CD4-positive, CD25-positive, alpha-beta regulatory T cell (primary cell): ENCODE measurements at regions not wholly inside any gene's neighbourhood (a gene's known extent, or its start where the extent isn't known, plus 50 kb on each side); places are given as distances from the start of the nearest gene placed in this dataset.

Experiments
- ATAC-seq, 2 donors: fragments of 150-1000 bp; cut with Tn5 transposase; one replicate each; pipeline ENCODE4 v1.10.0; 2021; ENCODE audit warnings: low read depth in 2 of 2, moderate number of reproducible peaks in 2 of 2, moderate library complexity in 1 of 2
- DNase-seq, 3 donors: peaks; one replicate each; pipeline versions ENCODE4 v3.0.0 to v3.0.0-alpha.2; 2012 to 2022; ENCODE audit warnings: mixed read lengths in 1 of 3
- H3K27ac ChIP-seq: one replicate; pipeline ENCODE4 v1.7.0; 2013; ENCODE audit warnings: mild to moderate bottlenecking, low read length; ENCODE audit not compliant: insufficient read depth, poor library complexity, severe bottlenecking
- H3K27me3 ChIP-seq: one replicate; pipeline ENCODE4 v1.7.0; 2013; ENCODE audit warnings: low read length; ENCODE audit not compliant: control insufficient read depth, insufficient read depth
- H3K36me3 ChIP-seq: one replicate; pipeline ENCODE4 v1.7.0; 2013; ENCODE audit warnings: mild to moderate bottlenecking, low read length, moderate library complexity; ENCODE audit not compliant: control insufficient read depth, insufficient read depth
- H3K4me1 ChIP-seq: 2 replicates; pipeline ENCODE4 v1.7.0; 2013; ENCODE audit warnings: mild to moderate bottlenecking, low read length; ENCODE audit not compliant: insufficient read depth, control insufficient read depth, poor library complexity, severe bottlenecking
- H3K4me3 ChIP-seq: one replicate; pipeline ENCODE4 v1.7.0; 2013; ENCODE audit warnings: low read depth, mild to moderate bottlenecking, low read length, moderate library complexity
- H3K9me3 ChIP-seq, 2 experiments: 1 replicate in 1 of 2; 2 replicates in 1 of 2; pipeline ENCODE4 v1.7.0; 2013; ENCODE audit warnings: low read length in 2 of 2, mild to moderate bottlenecking in 1 of 2, moderate library complexity in 1 of 2; ENCODE audit not compliant: control insufficient read depth in 2 of 2
- H3K27ac Mint-ChIP-seq, 3 donors: one replicate each; pipeline ENCODE4 v1.8.0; 2020 to 2022; ENCODE audit warnings: mild to moderate bottlenecking in 3 of 3, mixed read lengths in 3 of 3, moderate library complexity in 2 of 3
- H3K27me3 Mint-ChIP-seq: one replicate; pipeline ENCODE4 v1.8.0; 2022; ENCODE audit warnings: mild to moderate bottlenecking, mixed read lengths
- H3K36me3 Mint-ChIP-seq: one replicate; pipeline ENCODE4 v1.8.0; 2020; ENCODE audit warnings: mixed read lengths
- H3K4me1 Mint-ChIP-seq, 4 donors: one replicate each; pipeline ENCODE4 v1.8.0; 2020 to 2022; ENCODE audit warnings: mixed read lengths in 4 of 4, mild to moderate bottlenecking in 1 of 4
- H3K4me3 Mint-ChIP-seq, 4 donors: one replicate each; pipeline ENCODE4 v1.8.0; 2020 to 2022; ENCODE audit warnings: mild to moderate bottlenecking in 4 of 4, mixed read lengths in 4 of 4, moderate library complexity in 3 of 4
- H3K9me3 Mint-ChIP-seq, 7 donors: one replicate each; pipeline ENCODE4 v1.8.0; 2020 to 2022; ENCODE audit warnings: mixed read lengths in 7 of 7, mild to moderate bottlenecking in 3 of 7, moderate library complexity in 2 of 7

DNA sequence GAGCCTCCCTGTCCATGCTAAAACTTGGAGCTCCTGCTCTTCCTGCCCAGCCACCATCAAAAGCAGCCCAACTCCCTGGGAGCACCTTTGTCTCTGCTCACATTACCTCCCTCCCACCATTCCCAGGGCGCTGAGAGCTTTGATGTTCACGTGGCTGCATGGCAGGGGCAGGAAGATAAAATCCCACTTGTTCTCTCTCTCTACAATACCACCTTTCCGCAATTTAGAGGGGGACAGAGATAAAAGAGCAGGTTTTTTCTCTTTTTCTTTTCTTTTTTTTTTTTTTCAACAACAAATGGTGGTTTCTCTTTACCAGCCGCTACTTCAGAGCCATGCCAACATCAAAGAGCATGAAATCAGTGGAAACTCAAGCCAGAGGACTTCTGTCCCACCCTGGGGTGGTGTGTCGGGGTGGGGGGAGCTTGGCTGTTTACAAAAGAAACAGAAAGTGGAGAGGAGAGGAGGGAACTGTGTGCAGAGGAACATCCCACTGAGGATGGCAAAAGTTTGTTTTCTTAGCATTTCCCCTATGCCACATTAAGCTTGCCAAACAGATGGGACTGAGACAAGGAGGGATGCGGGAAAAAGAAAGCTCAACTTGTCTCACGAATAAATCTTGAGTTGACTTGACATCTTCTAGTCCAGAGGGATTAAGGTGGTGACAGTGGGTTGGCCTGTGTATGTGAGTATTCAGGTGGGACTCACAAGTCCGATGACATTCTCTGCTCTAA is 103.7 kb upstream of the NUDT4 start:
- DNase-seq = no peak
- Mint-ChIP-seq H3K4me1 (peaks cover 0 to 2% (median 0%) of the 10 kb centered on the region in 4 donors), H3K27me3 (no peaks in the 10 kb centered on the region), H3K27ac (peak overlapping the region in 1 of 3 donors; percentile 28), H3K9me3 (peaks cover 0 to 8% (median 1%) of the 10 kb centered on the region in 7 donors), H3K4me3 (no peak overlapping the region), H3K36me3 (no peaks in the 10 kb centered on the region)
- ATAC-seq = no peak
- H3K36me3 ChIP-seq = no peaks in the 10 kb centered on the region
- no peak overlapping the region for H3K4me3 ChIP-seq
- no peaks in the 10 kb centered on the region for H3K27me3 ChIP-seq
- no peak overlapping the region for H3K27ac ChIP-seq
- no peaks in the 10 kb centered on the region for H3K4me1 ChIP-seq
- no peaks in the 10 kb centered on the region for H3K9me3 ChIP-seq

GRCh38 chr12:93274937-93275336 is 102.8 kb upstream of the NUDT4 start:
- Mint-ChIP-seq H3K9me3 (peaks cover 0 to 8% (median 1%) of the 10 kb centered on the region in 7 donors), H3K36me3 (no peaks in the 10 kb centered on the region), H3K4me3 (no peak overlapping the region), H3K27ac (no peak overlapping the region), H3K27me3 (peaks cover 3% of the 10 kb centered on the region), H3K4me1 (peaks cover 0 to 2% (median 0%) of the 10 kb centered on the region in 4 donors)
- Histone ChIP-seq H3K9me3 (no peaks in the 10 kb centered on the region), H3K4me3 (no peak overlapping the region), H3K27me3 (no peaks in the 10 kb centered on the region), H3K36me3 (no peaks in the 10 kb centered on the region), H3K4me1 (no peaks in the 10 kb centered on the region), H3K27ac (no peak overlapping the region)
- DNase-seq (no peak), ATAC-seq (no peak)

DNA sequence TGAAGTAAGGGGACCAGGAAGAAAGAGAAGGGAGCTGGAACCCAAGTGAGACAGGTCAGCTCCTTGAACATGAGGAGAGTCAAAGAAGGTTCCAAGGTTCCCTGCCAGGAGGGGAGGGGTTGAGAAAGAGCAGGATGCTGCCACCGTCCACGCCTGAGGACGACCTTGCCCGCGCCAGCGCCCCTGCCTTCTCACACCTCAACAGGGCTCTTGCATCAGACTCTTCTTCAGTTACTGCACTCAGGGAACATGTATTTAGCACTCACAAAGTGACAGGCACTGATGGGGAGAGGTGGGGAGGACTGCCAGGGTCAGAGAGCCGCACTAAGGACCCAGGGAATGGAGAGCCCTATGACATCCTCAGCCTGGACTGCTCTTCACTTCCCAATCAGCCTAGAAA is 102.1 kb upstream of the NUDT4 start:
- Mint-ChIP-seq H3K36me3 (no peaks in the 10 kb centered on the region), H3K4me3 (no peak overlapping the region), H3K4me1 (peaks cover 0 to 2% (median 0%) of the 10 kb centered on the region in 4 donors), H3K27ac (no peak overlapping the region), H3K9me3 (peaks cover 0 to 8% (median 1%) of the 10 kb centered on the region in 7 donors), H3K27me3 (peaks cover 6% of the 10 kb centered on the region)
- Histone ChIP-seq H3K9me3 (no peaks in the 10 kb centered on the region), H3K27me3 (no peaks in the 10 kb centered on the region), H3K27ac (no peak overlapping the region), H3K36me3 (no peaks in the 10 kb centered on the region), H3K4me3 (no peak overlapping the region), H3K4me1 (no peaks in the 10 kb centered on the region)
- DNase-seq (no peak), ATAC-seq (no peak)

DNA sequence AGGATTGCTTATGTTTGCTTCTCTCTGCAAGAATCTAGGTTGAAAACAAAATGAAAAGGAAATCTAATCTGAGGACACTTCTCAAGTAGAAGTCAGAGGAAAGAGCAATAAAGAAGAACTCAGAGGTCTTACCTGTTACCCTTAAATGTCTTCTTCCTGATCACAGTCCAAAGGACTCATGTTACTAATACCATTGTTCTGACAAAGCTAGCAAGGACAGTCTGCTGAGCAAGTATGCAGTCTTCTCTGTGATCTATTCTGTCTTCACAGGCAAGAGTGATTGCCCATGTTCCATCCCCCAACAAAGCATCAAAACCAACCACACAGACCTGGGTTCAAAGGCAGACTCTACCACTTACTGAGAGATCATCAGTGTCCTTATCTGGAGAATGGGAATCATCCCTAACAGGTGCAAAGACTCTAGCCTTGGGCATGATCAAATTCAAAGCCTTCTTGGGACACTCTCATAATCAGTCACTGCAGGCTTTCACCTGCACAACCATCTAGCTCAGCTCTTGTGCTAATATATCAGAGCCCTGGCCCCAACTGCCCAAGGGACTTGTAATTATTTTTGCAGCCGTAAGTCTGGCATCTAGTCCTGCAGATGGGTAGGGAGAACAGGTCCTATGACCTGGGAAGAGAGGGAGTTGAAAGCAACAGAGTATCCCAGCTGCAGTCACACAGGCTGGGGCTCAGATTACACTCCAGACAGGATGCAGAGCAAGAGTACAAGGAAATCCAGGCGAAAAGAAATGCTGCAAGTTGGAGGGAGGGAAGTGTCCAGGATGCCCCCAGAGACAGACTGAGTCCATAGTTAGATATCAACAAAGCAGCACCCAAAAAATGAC is 97.9 kb upstream of the NUDT4 start:
- H3K36me3 Mint-ChIP-seq = no peaks in the 10 kb centered on the region
- H3K27me3 ChIP-seq = no peaks in the 10 kb centered on the region
- H3K36me3 ChIP-seq = no peaks in the 10 kb centered on the region
- DNase-seq = no peak
- peaks cover 0 to 2% (median 0%) of the 10 kb centered on the region in 7 donors for H3K9me3 Mint-ChIP-seq
- H3K4me1 Mint-ChIP-seq = no peaks in the 10 kb centered on the region
- no peak overlapping the region for H3K27ac ChIP-seq
- peaks cover 8% of the 10 kb centered on the region for H3K27me3 Mint-ChIP-seq
- H3K4me3 Mint-ChIP-seq = no peak overlapping the region
- ATAC-seq = no peak
- peak overlapping the region in 1 of 3 donors; percentile 44 for H3K27ac Mint-ChIP-seq
- H3K9me3 ChIP-seq = no peaks in the 10 kb centered on the region
- H3K4me1 ChIP-seq = no peaks in the 10 kb centered on the region
- H3K4me3 ChIP-seq = no peak overlapping the region

GRCh38 chr12:93287149-93287548 is 90.6 kb upstream of the NUDT4 start:
- no peak overlapping the region for H3K27ac Mint-ChIP-seq
- H3K4me1 Mint-ChIP-seq = peaks cover 0 to 6% (median 0%) of the 10 kb centered on the region in 4 donors
- no peak for DNase-seq
- H3K36me3 ChIP-seq = no peaks in the 10 kb centered on the region
- H3K9me3 Mint-ChIP-seq = peaks cover 0 to 4% (median 0%) of the 10 kb centered on the region in 7 donors
- H3K27ac ChIP-seq = no peak overlapping the region
- H3K27me3 Mint-ChIP-seq = no peaks in the 10 kb centered on the region
- ATAC-seq = no peak
- H3K4me1 ChIP-seq = no peaks in the 10 kb centered on the region
- no peak overlapping the region for H3K4me3 ChIP-seq
- no peaks in the 10 kb centered on the region for H3K9me3 ChIP-seq
- H3K36me3 Mint-ChIP-seq = no peaks in the 10 kb centered on the region
- no peaks in the 10 kb centered on the region for H3K27me3 ChIP-seq
- H3K4me3 Mint-ChIP-seq = no peak overlapping the region

DNA sequence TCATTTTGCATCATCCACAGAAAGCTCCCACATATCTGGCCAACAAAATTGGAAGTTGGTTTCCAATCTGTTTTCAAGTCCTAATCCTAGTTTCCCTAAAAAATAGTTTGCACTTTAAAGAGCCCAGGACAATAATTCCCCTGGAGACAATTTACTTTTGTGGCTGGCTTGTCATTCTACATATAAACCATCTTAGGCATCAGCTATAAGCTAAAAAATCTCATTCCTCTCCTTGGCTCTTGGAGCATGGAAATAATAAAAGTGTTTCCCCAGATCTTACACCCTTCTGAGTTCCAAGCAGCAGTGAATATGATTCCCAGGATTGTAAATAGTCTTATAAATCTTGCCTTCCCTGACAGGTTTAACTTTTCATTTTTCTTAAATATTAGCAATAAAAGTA is 89.1 kb upstream of the NUDT4 start:
- Histone ChIP-seq H3K36me3 (no peaks in the 10 kb centered on the region), H3K9me3 (no peaks in the 10 kb centered on the region), H3K4me3 (no peak overlapping the region), H3K27ac (no peak overlapping the region), H3K27me3 (no peaks in the 10 kb centered on the region), H3K4me1 (no peaks in the 10 kb centered on the region)
- H3K9me3 Mint-ChIP-seq = peaks cover 0 to 4% (median 0%) of the 10 kb centered on the region in 7 donors
- H3K27me3 Mint-ChIP-seq = no peaks in the 10 kb centered on the region
- no peak overlapping the region for H3K4me3 Mint-ChIP-seq
- no peak for ATAC-seq
- H3K36me3 Mint-ChIP-seq = no peaks in the 10 kb centered on the region
- no peak for DNase-seq
- H3K27ac Mint-ChIP-seq = no peak overlapping the region
- H3K4me1 Mint-ChIP-seq = peaks cover 0 to 6% (median 0%) of the 10 kb centered on the region in 4 donors

GRCh38 chr12:93290391-93290790 is 87.3 kb upstream of the NUDT4 start:
- ATAC-seq = no peak
- H3K27me3 Mint-ChIP-seq = no peaks in the 10 kb centered on the region
- Histone ChIP-seq H3K27me3 (no peaks in the 10 kb centered on the region), H3K36me3 (no peaks in the 10 kb centered on the region), H3K27ac (no peak overlapping the region), H3K4me3 (no peak overlapping the region), H3K4me1 (no peaks in the 10 kb centered on the region), H3K9me3 (no peaks in the 10 kb centered on the region)
- H3K4me1 Mint-ChIP-seq = peaks cover 0 to 6% (median 0%) of the 10 kb centered on the region in 4 donors
- no peak for DNase-seq
- H3K27ac Mint-ChIP-seq = no peak overlapping the region
- no peak overlapping the region for H3K4me3 Mint-ChIP-seq
- no peaks in the 10 kb centered on the region for H3K36me3 Mint-ChIP-seq
- H3K9me3 Mint-ChIP-seq = peaks cover 0 to 4% (median 0%) of the 10 kb centered on the region in 7 donors
